NCI-H748 (cell line): ENCODE measurements at regions not wholly inside any gene's neighbourhood (a gene's known extent, or its start where the extent isn't known, plus 50 kb on each side); places are given as distances from the start of the nearest gene placed in this dataset.
"Not testable (repeated sequence)": the region's sequence is repeated elsewhere in the genome, so short reads cannot be mapped to it uniquely, and the experiment has no call there.

Experiments used
- DNase-seq: peaks from one replicate; lab custom pipeline; 2025; ENCODE audit not compliant: unreplicated experiment; lab: John Stamatoyannopoulos, UW

GRCh38 chr2:47728551-47728950, 54.4 kb upstream of the MSH6 start:
- no peak for DNase-seq

- no peak for DNase-seq
Measured at GRCh38 chr2:47727956-47728355, 55.0 kb upstream of the MSH6 start.

DNA sequence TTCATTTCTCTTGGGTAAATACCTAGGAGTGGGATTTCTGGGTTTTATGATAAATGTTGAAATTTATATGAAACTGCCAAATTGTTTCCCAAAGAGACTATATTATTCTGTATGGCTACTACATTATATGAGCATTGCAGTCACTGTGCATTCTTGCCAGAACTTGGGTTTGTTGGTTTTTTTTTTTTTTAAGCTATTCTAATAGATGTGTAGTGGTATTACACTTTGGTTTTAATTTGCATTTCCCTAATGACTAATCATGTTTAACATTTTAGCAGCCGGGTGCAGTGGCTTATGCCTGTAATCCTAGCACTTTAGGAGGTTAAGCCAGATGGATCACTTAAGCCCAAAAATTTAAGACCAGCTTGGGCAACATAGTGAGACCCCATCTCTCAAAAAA, 56.0 kb upstream of the MSH6 start:
- DNase-seq = not testable (repeated sequence)

DNA sequence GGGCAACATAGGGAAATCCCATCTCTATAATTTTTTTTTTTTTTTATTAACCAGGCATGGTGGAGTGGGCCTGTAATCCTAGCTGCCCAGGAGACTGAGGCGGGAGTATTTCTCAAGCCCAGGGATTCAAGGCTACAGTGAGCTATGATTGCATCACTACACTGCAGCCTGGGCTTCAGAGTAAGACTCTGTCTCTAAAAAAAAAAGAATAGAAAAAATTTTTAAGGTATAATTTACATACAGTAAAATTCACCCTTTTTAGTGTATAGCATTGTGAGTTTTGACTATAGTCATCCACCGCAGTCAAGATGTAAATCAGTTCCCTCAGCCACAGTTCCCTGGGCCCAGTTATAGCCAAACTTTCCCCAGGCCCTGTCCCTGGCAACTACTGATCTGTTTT, 57.1 kb upstream of the MSH6 start:
- DNase-seq = no peak

GRCh38 chr2:47724221-47724981, 58.5 kb upstream of the MSH6 start:
- DNase-seq = no peak

DNA sequence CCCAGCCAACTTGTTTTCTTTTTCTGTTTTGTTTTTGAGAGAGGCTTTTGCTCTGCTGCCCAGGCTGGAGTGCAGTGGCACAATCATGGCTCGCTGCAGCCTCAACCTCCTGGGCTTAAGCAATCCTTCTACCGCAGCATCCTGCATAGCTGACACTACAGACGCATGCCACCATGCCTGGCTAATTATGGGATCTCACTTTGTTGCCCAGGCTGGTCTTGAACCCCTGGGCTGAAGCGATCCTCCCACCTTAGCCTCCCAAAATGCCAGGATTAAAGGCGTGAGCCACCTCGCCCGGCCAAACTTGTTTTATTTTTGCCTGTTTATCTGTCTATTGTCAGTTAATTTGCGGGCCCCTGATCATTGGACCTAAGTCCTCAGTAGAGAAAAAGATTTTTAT, 61.6 kb upstream of the MSH6 start:
- no peak for DNase-seq

GRCh38 chr2:47720559-47720958, 62.4 kb upstream of the MSH6 start:
- no peak for DNase-seq

DNA sequence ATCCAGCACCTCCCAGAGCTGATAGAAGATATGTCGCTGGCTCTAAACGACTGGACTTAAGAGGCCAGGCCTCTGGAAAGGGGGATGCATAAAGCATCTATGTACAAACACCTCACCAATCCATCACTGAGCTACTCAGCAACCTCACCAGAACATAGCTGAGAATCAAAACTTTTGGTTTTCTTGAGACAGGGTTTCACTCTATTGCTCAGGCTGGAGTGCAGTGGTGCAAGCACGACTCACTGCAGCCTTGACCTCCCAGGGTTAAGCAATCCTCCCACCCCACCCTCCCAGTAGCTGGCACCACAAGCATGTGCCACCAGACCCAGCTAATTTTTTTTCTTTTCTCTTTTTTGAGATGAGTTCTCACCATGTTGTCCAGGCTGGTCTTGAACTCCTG, 62.9 kb upstream of the MSH6 start:
- DNase-seq = no peak

DNA sequence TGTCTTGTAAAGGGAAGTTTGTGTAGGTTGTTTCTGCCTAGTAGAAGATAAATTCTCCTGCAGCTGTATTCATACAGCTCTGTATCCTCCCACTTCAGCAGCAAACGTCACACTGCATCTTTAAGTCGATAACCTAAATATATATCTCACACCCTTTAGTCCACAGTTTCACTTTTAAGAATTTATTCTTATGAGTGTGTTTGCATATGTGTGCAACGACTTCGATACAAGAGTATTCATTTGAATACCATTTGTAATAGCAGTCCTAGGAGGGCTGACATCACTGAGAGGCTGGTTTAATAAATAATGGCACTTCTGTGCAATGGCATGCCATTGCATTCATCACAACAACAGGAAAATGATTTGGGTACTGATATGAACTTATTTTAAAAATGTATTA, 63.8 kb upstream of the MSH6 start:
- DNase-seq = no peak

GRCh38 chr2:47716307-47716706, 66.6 kb upstream of the MSH6 start:
- not testable (repeated sequence) for DNase-seq

DNA sequence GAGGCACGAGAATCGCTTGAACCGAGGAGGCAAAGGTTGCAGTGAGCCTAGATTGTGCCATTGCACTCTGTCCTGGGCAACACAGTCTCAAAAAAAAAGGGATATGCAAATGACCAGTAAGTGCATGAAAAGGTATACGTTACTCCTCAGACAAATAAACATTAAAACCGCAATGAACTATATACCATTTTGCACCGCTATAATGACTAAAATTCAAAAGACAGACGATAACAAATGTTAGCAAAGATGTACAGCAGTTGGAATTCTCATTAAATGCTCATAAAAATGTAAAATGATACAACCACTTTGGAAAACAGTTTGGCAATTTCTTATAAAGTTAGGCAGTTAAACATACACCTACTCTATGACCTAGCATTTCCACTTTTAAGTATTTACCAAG, 67.4 kb upstream of the MSH6 start:
- no peak for DNase-seq

DNA sequence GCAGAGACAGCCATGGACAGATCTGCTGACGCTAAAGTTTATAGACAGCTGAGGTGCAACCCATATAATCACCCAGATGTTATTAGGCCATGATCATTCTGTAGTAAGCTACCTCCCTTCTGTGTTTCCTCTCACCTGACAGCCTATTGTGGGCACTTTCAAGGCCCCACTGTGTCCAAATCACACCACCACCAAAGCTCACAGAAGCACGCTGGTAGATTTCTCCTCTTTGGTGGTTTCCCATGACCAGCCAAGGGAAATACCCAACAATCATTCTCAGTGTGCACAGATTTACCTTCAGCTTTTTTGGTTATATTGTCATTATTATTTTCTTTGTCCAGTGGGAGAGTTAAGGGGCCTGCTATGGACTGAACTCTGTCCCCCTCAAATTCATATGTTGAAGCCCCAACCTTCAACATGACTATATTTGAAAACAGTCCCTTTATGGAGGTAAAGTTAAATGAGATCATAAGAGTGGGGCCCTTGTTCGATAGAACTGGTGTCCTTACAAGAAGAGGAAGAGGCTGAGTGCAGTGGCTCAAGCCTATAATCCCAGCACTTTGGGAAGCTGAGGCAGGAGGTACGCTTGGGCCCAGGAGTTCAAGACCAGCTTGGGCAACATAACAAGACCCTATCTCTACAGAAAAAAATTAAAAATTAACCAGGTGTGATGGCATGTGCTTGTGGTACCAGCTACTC, 74.0 kb upstream of the MSH6 start:
- DNase-seq = no peak

DNA sequence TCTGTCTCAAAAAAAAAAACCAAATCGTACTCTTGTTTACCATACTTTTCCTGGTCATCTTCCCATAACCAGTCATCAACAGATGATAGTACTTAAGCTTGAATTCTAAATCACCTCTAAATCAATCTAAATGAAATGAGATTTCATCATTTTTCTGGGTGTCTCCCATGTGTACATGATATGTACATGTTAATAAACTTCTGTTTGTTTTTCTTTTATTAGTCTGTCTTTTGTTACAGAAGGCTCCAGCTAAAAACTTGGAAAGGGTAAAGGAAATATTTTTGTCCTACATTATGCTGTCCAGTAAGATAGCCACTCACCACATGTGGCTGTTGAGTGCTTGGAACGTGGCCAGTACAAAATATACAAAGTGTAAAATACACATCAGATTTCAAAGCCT, 78.7 kb upstream of the MSH6 start:
- DNase-seq = no peak

- no peak for DNase-seq
Measured at GRCh38 chr2:47699533-47700215, 83.3 kb upstream of the MSH6 start.

DNA sequence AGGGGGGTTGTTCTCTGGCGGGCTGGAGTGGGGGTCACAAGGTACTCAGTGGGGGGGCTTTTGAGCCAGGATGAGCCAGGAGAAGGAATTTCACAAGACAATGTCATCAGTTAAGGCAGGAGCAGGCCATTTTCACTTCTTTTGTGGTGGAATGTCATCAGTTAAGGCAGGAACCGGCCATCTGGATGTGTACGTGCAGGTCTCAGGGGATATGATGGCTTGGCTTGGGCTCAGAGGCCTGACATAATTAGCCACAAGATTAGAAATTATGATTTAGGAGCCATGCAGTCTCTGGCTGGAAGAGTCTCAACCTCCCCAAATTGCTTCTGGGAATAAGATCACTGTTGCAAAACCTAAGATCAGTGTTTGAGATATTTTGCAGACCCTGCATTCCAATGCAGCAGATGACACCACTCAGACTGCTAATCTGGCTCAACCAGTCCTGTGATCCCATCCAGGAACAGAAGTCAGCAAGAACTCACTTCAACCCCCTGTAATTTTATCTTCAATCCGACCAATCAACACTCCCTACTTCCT, 84.4 kb upstream of the MSH6 start:
- DNase-seq = not testable (repeated sequence)

- not testable (repeated sequence) for DNase-seq
Measured at GRCh38 chr2:47697681-47698435, 85.1 kb upstream of the MSH6 start.

GRCh38 chr2:47697000-47697601, 85.8 kb upstream of the MSH6 start:
- no peak for DNase-seq

DNA sequence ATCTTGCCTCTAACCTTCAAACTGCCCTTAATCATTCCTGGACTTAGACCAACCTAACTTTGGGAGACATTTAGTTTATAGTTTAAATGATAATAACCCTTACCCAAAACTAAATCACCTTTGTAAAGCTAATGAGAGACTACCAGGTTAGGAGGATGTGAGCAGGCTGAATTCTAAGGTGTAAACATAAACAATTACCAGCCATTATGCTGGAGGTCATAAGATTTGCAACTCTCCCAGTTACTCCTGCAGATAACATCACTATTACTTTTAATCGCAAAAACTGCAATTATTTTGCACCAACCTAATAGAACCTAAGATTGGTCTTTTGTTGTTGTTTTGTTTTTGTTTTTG, 86.5 kb upstream of the MSH6 start:
- no peak for DNase-seq

DNA sequence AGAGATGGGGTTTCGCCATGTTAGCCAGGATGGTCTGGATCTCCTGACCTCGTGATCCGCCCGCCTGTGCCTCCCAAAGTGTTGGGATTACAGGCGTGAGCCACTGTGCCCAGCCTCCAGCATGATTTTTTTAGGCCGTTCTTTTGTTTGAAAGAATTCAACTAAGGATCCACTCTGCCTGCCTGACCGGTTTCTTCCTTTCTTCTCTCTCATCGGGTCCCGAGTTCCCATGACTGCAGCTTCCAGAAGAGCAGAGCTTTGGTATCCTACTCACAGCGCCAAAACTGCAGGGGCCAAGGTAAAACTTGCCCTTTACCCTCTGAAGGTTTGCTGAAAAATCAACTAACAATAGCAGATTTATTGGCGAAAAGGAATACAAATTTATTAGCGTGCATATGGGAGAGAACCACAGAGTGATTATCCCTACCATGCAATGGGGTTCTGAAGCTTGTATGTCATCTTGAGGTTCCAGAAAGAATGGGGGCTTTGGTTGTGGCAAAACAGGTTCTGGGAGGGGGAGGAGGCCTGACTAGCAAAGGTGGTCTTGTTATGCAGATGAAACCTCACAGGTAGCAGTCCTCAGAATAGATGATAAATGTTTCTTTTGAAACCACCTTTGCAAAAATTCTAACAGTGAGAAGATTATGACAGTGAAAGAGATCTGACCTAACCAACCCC, 87.0 kb upstream of the MSH6 start:
- DNase-seq = no peak

DNA sequence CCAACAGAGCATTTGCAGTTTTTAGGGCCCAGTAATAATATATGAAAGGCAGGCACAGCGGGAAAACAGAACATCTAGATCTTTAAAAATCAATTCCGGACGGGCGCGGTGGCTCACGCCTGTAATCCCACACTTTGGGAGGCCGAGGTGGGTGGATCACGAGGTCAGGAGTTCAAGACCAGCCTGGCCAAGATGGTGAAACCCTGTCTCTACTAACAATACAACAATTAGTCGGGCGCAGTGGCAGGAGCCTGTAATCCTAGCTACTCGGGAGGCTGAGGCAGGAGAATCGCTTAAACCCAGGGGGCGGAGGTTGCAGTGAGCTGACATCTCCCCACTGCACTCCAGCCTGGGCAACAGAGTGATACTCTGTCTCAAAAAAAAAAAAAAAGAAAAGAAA, 88.5 kb upstream of the MSH6 start:
- DNase-seq = not testable (repeated sequence)
